Subcutaneous abdominal adipose tissue (tissue), 5 donors: ENCODE measurements at regions not wholly inside any gene's neighbourhood (a gene's known extent, or its start where the extent isn't known, plus 50 kb on each side); places are given as distances from the start of the nearest gene placed in this dataset.

Experiments
- H3K27ac ChIP-seq: one replicate; pipeline ENCODE4 v1.7.0; 2013; ENCODE audit warnings: low read depth, mild to moderate bottlenecking, inconsistent platforms, low read length, moderate library complexity
- H3K27me3 ChIP-seq, 5 donors: one replicate each; pipeline ENCODE4 v1.7.0; 2013; ENCODE audit warnings: low read length in 5 of 5, inconsistent platforms in 1 of 5; ENCODE audit not compliant: control insufficient read depth in 5 of 5, insufficient read depth in 4 of 5
- H3K36me3 ChIP-seq, 5 donors: one replicate each; pipeline ENCODE4 v1.7.0; 2013; ENCODE audit warnings: low read length in 5 of 5; ENCODE audit not compliant: control insufficient read depth in 5 of 5, insufficient read depth in 5 of 5
- H3K4me1 ChIP-seq, 5 donors: one replicate each; pipeline ENCODE4 v1.7.0; 2013; ENCODE audit warnings: low read length in 5 of 5, mild to moderate bottlenecking in 3 of 5, moderate library complexity in 1 of 5; ENCODE audit not compliant: control insufficient read depth in 5 of 5, insufficient read depth in 5 of 5
- H3K4me3 ChIP-seq, 5 donors: one replicate each; pipeline ENCODE4 v1.7.0; 2013; ENCODE audit warnings: low read length in 5 of 5, low read depth in 1 of 5
- H3K9ac ChIP-seq, 5 donors: one replicate each; pipeline ENCODE4 v1.7.0; 2013; ENCODE audit warnings: low read length in 5 of 5, mild to moderate bottlenecking in 4 of 5, moderate library complexity in 3 of 5
- H3K9me3 ChIP-seq, 5 donors: one replicate each; pipeline ENCODE4 v1.7.0; 2013; ENCODE audit warnings: low read length in 5 of 5; ENCODE audit not compliant: control insufficient read depth in 5 of 5
- donor health status: healthy.
- donor health status: healthy.
- donor health status: healthy.
- donor health status: healthy.
- donor health status: healthy.

- Histone ChIP-seq H3K4me3 (no peak overlapping the region), H3K27ac (no peak overlapping the region), H3K9ac (no peak overlapping the region), H3K36me3 (no peaks in the 10 kb centered on the region), H3K4me1 (no peaks in the 10 kb centered on the region), H3K27me3 (no peaks in the 10 kb centered on the region), H3K9me3 (peaks cover 0 to 5% (median 0%) of the 10 kb centered on the region in 5 donors)
Observed at GRCh38 chr18:73947180-73947921, 200.3 kb downstream of the FBXO15 start.

DNA sequence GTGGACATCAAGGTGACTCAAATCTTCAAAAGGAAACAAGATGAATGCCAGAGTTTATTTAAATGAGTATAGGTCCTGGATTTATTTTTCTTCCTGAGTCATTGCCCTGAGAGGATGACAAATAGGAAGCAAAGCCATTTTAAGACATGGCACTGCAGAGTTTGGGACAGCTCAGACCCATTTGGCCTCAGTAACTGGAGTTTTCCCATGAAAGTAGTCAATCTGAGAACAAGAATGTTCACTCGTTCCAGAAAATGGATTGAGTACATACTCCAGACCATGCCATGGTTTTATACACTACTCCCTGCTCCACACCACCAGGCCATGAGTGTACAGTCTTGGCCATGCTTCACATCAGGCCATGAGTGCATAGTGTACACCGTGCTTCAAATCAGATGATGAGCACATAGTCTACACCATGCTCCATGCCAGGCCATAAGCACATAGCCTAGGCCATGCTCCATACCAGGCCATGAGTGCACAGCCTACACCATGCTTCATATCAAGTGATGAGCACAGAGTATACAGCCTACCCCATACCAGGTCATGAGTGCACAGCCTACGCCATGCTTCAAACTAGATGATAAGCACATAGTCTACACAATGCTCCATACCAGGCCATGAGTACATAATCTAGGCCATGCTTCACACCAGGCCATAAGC, 202.4 kb downstream of the FBXO15 start:
- no peak overlapping the region for H3K4me3 ChIP-seq
- H3K9me3 ChIP-seq, result peaks cover 0 to 5% (median 0%) of the 10 kb centered on the region in 5 donors
- H3K27ac ChIP-seq, result no peak overlapping the region
- H3K36me3 ChIP-seq, result no peaks in the 10 kb centered on the region
- no peaks in the 10 kb centered on the region for H3K4me1 ChIP-seq
- H3K27me3 ChIP-seq, result no peaks in the 10 kb centered on the region
- no peak overlapping the region for H3K9ac ChIP-seq

GRCh38 chr18:73944715-73945114, 202.9 kb downstream of the FBXO15 start:
- H3K36me3 ChIP-seq, result no peaks in the 10 kb centered on the region
- peaks cover 0 to 5% (median 0%) of the 10 kb centered on the region in 5 donors for H3K9me3 ChIP-seq
- H3K9ac ChIP-seq, result no peak overlapping the region
- H3K27ac ChIP-seq, result no peak overlapping the region
- no peaks in the 10 kb centered on the region for H3K27me3 ChIP-seq
- H3K4me1 ChIP-seq, result no peaks in the 10 kb centered on the region
- H3K4me3 ChIP-seq, result no peak overlapping the region

DNA sequence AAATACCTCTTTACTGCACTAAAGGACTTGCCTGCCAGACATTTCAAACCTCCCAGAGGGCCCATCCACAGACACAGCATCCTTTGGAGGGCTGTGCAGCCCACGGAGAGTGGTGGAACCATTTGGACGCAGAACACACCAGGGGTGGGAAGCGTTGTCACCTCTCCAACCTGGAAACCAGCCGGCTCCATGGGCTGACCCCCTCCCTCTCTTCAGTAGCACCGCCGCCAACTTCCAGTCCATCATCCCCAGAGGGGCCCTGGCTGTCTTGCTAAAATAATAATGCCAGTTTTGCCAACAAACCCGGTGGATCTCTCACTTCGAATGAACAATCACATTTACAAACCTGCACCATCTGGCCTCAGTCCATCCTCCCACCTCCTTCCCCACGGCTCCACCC, 203.9 kb downstream of the FBXO15 start:
- no peaks in the 10 kb centered on the region for H3K27me3 ChIP-seq
- peaks cover 0 to 5% (median 0%) of the 10 kb centered on the region in 5 donors for H3K9me3 ChIP-seq
- no peak overlapping the region for H3K9ac ChIP-seq
- no peaks in the 10 kb centered on the region for H3K36me3 ChIP-seq
- H3K4me3 ChIP-seq, result no peak overlapping the region
- H3K27ac ChIP-seq, result no peak overlapping the region
- H3K4me1 ChIP-seq, result no peaks in the 10 kb centered on the region

GRCh38 chr18:73942956-73943355, 204.7 kb downstream of the FBXO15 start:
- no peaks in the 10 kb centered on the region for H3K27me3 ChIP-seq
- H3K4me1 ChIP-seq, result no peaks in the 10 kb centered on the region
- no peak overlapping the region for H3K27ac ChIP-seq
- H3K9me3 ChIP-seq, result peaks cover 0 to 5% (median 0%) of the 10 kb centered on the region in 5 donors
- no peak overlapping the region for H3K4me3 ChIP-seq
- no peak overlapping the region for H3K9ac ChIP-seq
- H3K36me3 ChIP-seq, result no peaks in the 10 kb centered on the region

GRCh38 chr18:73942081-73942625, 205.5 kb downstream of the FBXO15 start:
- no peak overlapping the region for H3K27ac ChIP-seq
- no peaks in the 10 kb centered on the region for H3K36me3 ChIP-seq
- H3K4me3 ChIP-seq, result no peak overlapping the region
- no peak overlapping the region for H3K9ac ChIP-seq
- no peaks in the 10 kb centered on the region for H3K4me1 ChIP-seq
- H3K27me3 ChIP-seq, result no peaks in the 10 kb centered on the region
- H3K9me3 ChIP-seq, result peaks cover 0 to 5% (median 0%) of the 10 kb centered on the region in 5 donors

DNA sequence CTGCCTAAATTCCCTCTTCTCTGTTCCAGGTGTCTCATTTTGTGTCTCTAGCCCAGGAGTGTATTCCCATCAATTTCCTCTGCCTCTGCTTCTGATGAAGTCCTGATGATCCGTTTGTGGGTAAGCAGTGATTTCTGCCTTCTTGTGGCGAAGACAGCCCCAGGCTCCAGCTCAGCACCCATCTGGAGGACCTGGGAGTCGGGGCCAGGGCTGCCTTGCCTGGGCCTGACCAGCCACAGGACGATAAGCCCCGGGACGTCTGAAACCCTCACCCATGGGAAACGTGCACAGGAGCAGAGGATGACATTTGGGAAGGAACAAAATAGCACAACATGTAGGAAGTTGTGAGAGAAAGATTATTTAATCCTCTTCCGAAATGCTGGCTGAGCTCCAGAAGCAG, 206.9 kb downstream of the FBXO15 start:
- Histone ChIP-seq H3K27ac (no peak overlapping the region), H3K9me3 (peaks cover 0 to 4% (median 0%) of the 10 kb centered on the region in 5 donors), H3K27me3 (no peaks in the 10 kb centered on the region), H3K9ac (no peak overlapping the region), H3K4me3 (no peak overlapping the region), H3K4me1 (no peaks in the 10 kb centered on the region), H3K36me3 (no peaks in the 10 kb centered on the region)

GRCh38 chr18:73939391-73939790, 208.2 kb downstream of the FBXO15 start:
- no peaks in the 10 kb centered on the region for H3K36me3 ChIP-seq
- H3K27ac ChIP-seq, result no peak overlapping the region
- H3K27me3 ChIP-seq, result no peaks in the 10 kb centered on the region
- H3K9ac ChIP-seq, result no peak overlapping the region
- H3K4me1 ChIP-seq, result no peaks in the 10 kb centered on the region
- no peak overlapping the region for H3K4me3 ChIP-seq
- H3K9me3 ChIP-seq, result no peaks in the 10 kb centered on the region

DNA sequence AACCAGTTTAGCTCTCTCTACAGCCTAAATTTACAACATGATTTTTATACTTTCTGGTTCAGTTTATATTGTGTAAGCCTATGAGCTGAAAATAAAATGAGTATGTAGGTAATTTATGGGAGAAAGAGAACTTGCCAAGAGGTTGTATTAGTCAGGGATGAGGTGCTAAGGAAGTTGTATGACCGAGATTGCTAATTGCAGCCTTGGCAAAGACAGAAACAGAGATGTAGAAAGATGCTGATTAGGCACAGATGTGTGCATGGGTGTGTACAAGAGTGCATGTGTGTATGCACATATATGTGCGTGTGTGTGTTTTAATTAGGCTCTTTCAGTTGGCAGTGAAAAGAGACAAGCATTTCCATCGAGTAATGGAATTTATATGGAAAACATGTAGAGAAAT, 213.9 kb downstream of the FBXO15 start:
- no peaks in the 10 kb centered on the region for H3K27me3 ChIP-seq
- no peaks in the 10 kb centered on the region for H3K4me1 ChIP-seq
- no peak overlapping the region for H3K9ac ChIP-seq
- H3K9me3 ChIP-seq, result no peaks in the 10 kb centered on the region
- H3K36me3 ChIP-seq, result no peaks in the 10 kb centered on the region
- no peak overlapping the region for H3K27ac ChIP-seq
- no peak overlapping the region for H3K4me3 ChIP-seq

GRCh38 chr18:73932976-73933375, 214.7 kb downstream of the FBXO15 start:
- H3K4me1 ChIP-seq, result no peaks in the 10 kb centered on the region
- H3K9ac ChIP-seq, result no peak overlapping the region
- no peaks in the 10 kb centered on the region for H3K9me3 ChIP-seq
- H3K27me3 ChIP-seq, result no peaks in the 10 kb centered on the region
- H3K4me3 ChIP-seq, result no peak overlapping the region
- no peak overlapping the region for H3K27ac ChIP-seq
- no peaks in the 10 kb centered on the region for H3K36me3 ChIP-seq
